IMR-90 (cell line): ENCODE measurements at regions not wholly inside any gene's neighbourhood (a gene's known extent, or its start where the extent isn't known, plus 50 kb on each side); places are given as distances from the start of the nearest gene placed in this dataset.

Experiments
- ATAC-seq: fragments of 200-7000 bp; cut with Tn5 transposase; 2 replicates; pipeline ENCODE4 v1.9.1; 2020; ENCODE audit warnings: low read depth, mild to moderate bottlenecking, moderate library complexity
- BruUV-seq: library from RNA; stranded (reverse); fragments of 400-500 nt; replicated peaks from 2 replicates; lab custom pipeline; 2021; lab: Mats Ljungman, UMichigan
- CTCF ChIA-PET: fragments of 300-600 bp; formaldehyde crosslinking; extraction: SDS; loops from one replicate; lab custom pipeline; 2021; ENCODE audit warnings: antibody characterized with exemption; lab: Yijun Ruan, JAX
- POLR2A ChIA-PET: fragments of 300-600 bp; sonication (Branson Sonifier 250); formaldehyde crosslinking; loops from one replicate; lab custom pipeline; 2022; ENCODE audit warnings: antibody characterized with exemption; ENCODE audit not compliant: unreplicated experiment; lab: Charles Lee
- DNase-seq: peaks from one replicate; pipeline ENCODE4 v3.0.0; 2013
- H2AFZ ChIP-seq: replicated peaks from 2 replicates; pipeline ENCODE3; 2013; ENCODE audit warnings: low read length, mild to moderate bottlenecking; ENCODE audit not compliant: poor library complexity
- H2AK5ac ChIP-seq: 2 replicates; pipeline ENCODE4 v1.6.1; 2013; ENCODE audit warnings: low read depth, low read length, inconsistent platforms
- H2AK9ac ChIP-seq: replicated peaks from 2 replicates; pipeline ENCODE3; 2013; ENCODE audit warnings: mild to moderate bottlenecking, low read depth, low read length, moderate library complexity; ENCODE audit not compliant: poor library complexity
- H2BK120ac ChIP-seq: 2 replicates; pipeline ENCODE4 v1.6.1; 2013; ENCODE audit warnings: low read depth, low read length, inconsistent platforms
- H2BK15ac ChIP-seq: 3 replicates; pipeline ENCODE4 v1.6.1; 2013; ENCODE audit warnings: low read depth, low read length, inconsistent platforms
- H2BK20ac ChIP-seq: 2 replicates; pipeline ENCODE4 v1.6.1; 2013; ENCODE audit warnings: low read depth, mild to moderate bottlenecking, inconsistent platforms, low read length, moderate library complexity
- H2BK5ac ChIP-seq: 2 replicates; pipeline ENCODE4 v1.6.1; 2013; ENCODE audit warnings: mild to moderate bottlenecking, low read depth, low read length, inconsistent platforms; ENCODE audit not compliant: poor library complexity, severe bottlenecking
- H3K14ac ChIP-seq: replicated peaks from 2 replicates; pipeline ENCODE4 v1.6.1; 2013; ENCODE audit warnings: low read depth, low read length, inconsistent platforms
- H3K18ac ChIP-seq: 2 replicates; pipeline ENCODE4 v1.6.1; 2013; ENCODE audit warnings: low read depth, low read length, control low read depth
- H3K23ac ChIP-seq: 2 replicates; pipeline ENCODE4 v1.6.1; 2013; ENCODE audit warnings: low read depth, low read length, inconsistent platforms
- H3K27ac ChIP-seq: 2 replicates; pipeline ENCODE4 v1.5.1; 2013; ENCODE audit warnings: mild to moderate bottlenecking, control low read depth, low read length; ENCODE audit not compliant: insufficient read depth
- H3K27me3 ChIP-seq: 2 replicates; pipeline ENCODE4 v1.6.1; 2013; ENCODE audit warnings: low read length; ENCODE audit not compliant: control insufficient read depth, insufficient read depth
- H3K36me3 ChIP-seq: 2 replicates; pipeline ENCODE4 v1.6.1; 2013; ENCODE audit warnings: low read length, mixed read lengths; ENCODE audit not compliant: control insufficient read depth, insufficient read depth
- H3K4ac ChIP-seq: 2 replicates; pipeline ENCODE4 v1.6.1; 2013; ENCODE audit warnings: low read depth, low read length, inconsistent platforms
- H3K4me1 ChIP-seq: 2 replicates; pipeline ENCODE4 v1.6.1; 2013; ENCODE audit warnings: low read length, mixed read lengths; ENCODE audit not compliant: control insufficient read depth, insufficient read depth
- H3K4me2 ChIP-seq: 2 replicates; pipeline ENCODE4 v1.6.1; 2013; ENCODE audit warnings: low read depth, mild to moderate bottlenecking, control low read depth, low read length, moderate library complexity
- H3K4me3 ChIP-seq: 2 replicates; pipeline ENCODE4 v1.5.1; 2013; ENCODE audit warnings: low read depth, mild to moderate bottlenecking, control low read depth, low read length, moderate library complexity; ENCODE audit not compliant: insufficient read depth
- H3K56ac ChIP-seq: 2 replicates; pipeline ENCODE4 v1.6.1; 2013; ENCODE audit warnings: low read length, inconsistent platforms; ENCODE audit not compliant: insufficient read depth; ENCODE audit errors: extremely low read depth
- H3K79me1 ChIP-seq, 2 experiments: 2 replicates each; pipeline ENCODE4 v1.6.1; 2013; ENCODE audit warnings: low read length in 2 of 2, inconsistent platforms in 1 of 2, low read depth in 1 of 2
- H3K9ac ChIP-seq: 2 replicates; pipeline ENCODE4 v1.6.1; 2013; ENCODE audit warnings: low read depth, low read length, control low read depth
- H3K9me1 ChIP-seq: 2 replicates; pipeline ENCODE4 v1.6.1; 2013; ENCODE audit warnings: low read length, inconsistent platforms; ENCODE audit not compliant: insufficient read depth
- H3K9me3 ChIP-seq: 2 replicates; pipeline ENCODE4 v1.6.1; 2013; ENCODE audit warnings: low read length; ENCODE audit not compliant: control insufficient read depth, insufficient read depth
- H4K20me1 ChIP-seq: 2 replicates; pipeline ENCODE4 v1.6.1; 2013; ENCODE audit warnings: low read length, inconsistent platforms; ENCODE audit not compliant: insufficient read depth
- H4K5ac ChIP-seq: 2 replicates; pipeline ENCODE4 v1.6.1; 2013; ENCODE audit warnings: mild to moderate bottlenecking, low read depth, low read length, control low read depth
- H4K8ac ChIP-seq, 2 experiments: 2 replicates each; pipeline ENCODE4 v1.6.1; 2013; ENCODE audit warnings: low read depth in 2 of 2, low read length in 2 of 2, control low read depth in 1 of 2, inconsistent platforms in 1 of 2
- H4K91ac ChIP-seq: 2 replicates; pipeline ENCODE4 v1.6.1; 2013; ENCODE audit warnings: low read depth, low read length, inconsistent platforms; ENCODE audit not compliant: insufficient read depth
- BHLHE40 ChIP-seq: fragments of 150-350 bp; IDR thresholded peaks from 2 replicates; pipeline ENCODE4 v1.6.1; 2016; ENCODE audit warnings: mild to moderate bottlenecking, low read depth, low read length
- CEBPB ChIP-seq: IDR thresholded peaks from 2 replicates; pipeline ENCODE4 v1.6.1; 2012; ENCODE audit warnings: low read depth, low read length, improper control_type of control experiment
- CHD1 ChIP-seq: IDR thresholded peaks from 2 replicates; pipeline ENCODE4 v1.6.1; 2012; ENCODE audit warnings: low read depth, low read length, improper control_type of control experiment
- MAFK ChIP-seq: IDR thresholded peaks from 2 replicates; pipeline ENCODE4 v1.6.1; 2012; ENCODE audit warnings: low read depth, low read length, improper control_type of control experiment
- MAZ ChIP-seq: IDR thresholded peaks from 2 replicates; pipeline ENCODE4 v1.6.1; 2012; ENCODE audit warnings: low read depth, mild to moderate bottlenecking, low read length, improper control_type of control experiment, moderate library complexity, borderline replicate concordance
- MXI1 ChIP-seq: IDR thresholded peaks from 2 replicates; pipeline ENCODE4 v1.6.1; 2012; ENCODE audit warnings: low read depth, mild to moderate bottlenecking, low read length, moderate library complexity, borderline replicate concordance
- NFE2L2 ChIP-seq: fragments of 150-350 bp; IDR thresholded peaks from 2 replicates; pipeline ENCODE4 v1.6.1; 2016; ENCODE audit warnings: low read depth, mild to moderate bottlenecking, low read length
- POLR2A ChIP-seq: IDR thresholded peaks from 2 replicates; pipeline ENCODE4 v1.6.1; 2012; ENCODE audit warnings: mild to moderate bottlenecking, low read depth, low read length
- RAD21 ChIP-seq: IDR thresholded peaks from 2 replicates; pipeline ENCODE4 v1.6.1; 2012; ENCODE audit warnings: low read length, improper control_type of control experiment
- RCOR1 ChIP-seq: IDR thresholded peaks from 2 replicates; pipeline ENCODE4 v1.6.1; 2012; ENCODE audit warnings: mild to moderate bottlenecking, low read length, improper control_type of control experiment; ENCODE audit not compliant: insufficient replicate concordance
- RFX5 ChIP-seq: IDR thresholded peaks from 2 replicates; pipeline ENCODE4 v1.8.0; 2012; ENCODE audit warnings: low read depth, mild to moderate bottlenecking, low read length, moderate library complexity
- SMC3 ChIP-seq: fragments of 150-350 bp; IDR thresholded peaks from 2 replicates; pipeline ENCODE4 v1.6.1; 2016; ENCODE audit warnings: low read depth, mild to moderate bottlenecking, antibody characterized with exemption, low read length, moderate library complexity
- WGBS, 2 experiments: methylation state at CpG; one replicate each; pipeline versions ENCODE4 v1.1.5 to v1.1.7; 2013; ENCODE audit warnings: missing lambda C conversion rate in 2 of 2; ENCODE audit not compliant: insufficient read length in 1 of 2; ENCODE audit errors: extremely low coverage in 2 of 2; 5-methylcytosine and 5-hydroxymethylcytosine counted together
- dilution Hi-C: fragments of 300-500 bp; cut with HindIII; formaldehyde crosslinking; loops from one replicate; pipeline ENCODE4 v1.14.3; 2018; ENCODE audit warnings: low sequenced_read_pairs; ENCODE audit not compliant: unreplicated experiment
- in situ Hi-C: fragments of 300-500 bp; cut with MboI; formaldehyde crosslinking; loops from 3 replicates; pipeline ENCODE4 v1.14.3; 2019; ENCODE audit warnings: low sequenced_read_pairs, inconsistent platforms, mixed read lengths
- intact Hi-C: fragments of 100-400 bp; cut with micrococcal nuclease; formaldehyde crosslinking; loops from 2 replicates; pipeline ENCODE4 v1.10.0; 2022
- TF ChIP-seq, protein P1 (sequence below): conservative IDR thresholded peaks from 2 replicates; pipeline ENCODE4 v1.5.1; 2012; ENCODE audit warnings: mild to moderate bottlenecking, low read depth, low read length, improper control_type of control experiment
- TF ChIP-seq, protein P2 (sequence below): fragments of 150-350 bp; IDR thresholded peaks from 2 replicates; pipeline ENCODE4 v1.6.1; 2017; ENCODE audit warnings: mild to moderate bottlenecking, antibody characterized with exemption, low read length, low read depth
- TF ChIP-seq, protein P3 (sequence below): fragments of 150-350 bp; IDR thresholded peaks from 2 replicates; pipeline ENCODE4 v1.6.1; 2016; ENCODE audit warnings: low read depth, mild to moderate bottlenecking, low read length, moderate library complexity, borderline replicate concordance

DNA sequence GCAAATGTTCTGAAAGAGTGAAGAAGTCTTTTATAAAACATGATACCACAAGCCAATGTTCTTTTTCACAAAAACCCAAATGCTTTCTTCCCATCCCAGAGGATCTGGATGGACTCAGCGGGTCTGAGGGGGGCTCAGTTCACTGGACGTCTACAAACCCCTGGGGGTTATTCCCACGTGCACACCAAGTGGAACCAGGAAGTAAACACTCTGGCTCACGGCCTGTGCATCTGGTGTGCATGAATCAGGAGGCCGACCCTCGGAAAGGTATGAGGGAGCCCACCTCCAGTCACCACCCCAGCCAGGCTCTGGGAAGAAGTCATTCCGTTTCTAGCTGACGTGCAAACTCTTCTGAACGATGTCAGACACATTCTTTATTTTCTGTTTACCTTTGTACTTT lies 252.2 kb downstream of the DLL1 start:
- POLR2A ChIA-PET, result no interaction called here
- Histone ChIP-seq H2AFZ (no peak overlapping the region), H2BK20ac (no peak overlapping the region), H3K27ac (no peak overlapping the region), H4K5ac (no peak overlapping the region), H4K20me1 (no peaks in the 10 kb centered on the region), H3K23ac (no peak overlapping the region), H3K4me3 (no peak overlapping the region), H2BK120ac (no peak overlapping the region), H3K4ac (no peak overlapping the region), H3K27me3 (no peaks in the 10 kb centered on the region), H3K56ac (no peak overlapping the region), H3K36me3 (no peaks in the 10 kb centered on the region), H2AK9ac (no peak overlapping the region), H4K91ac (no peak overlapping the region), H3K9me3 (peaks cover 42% of the 10 kb centered on the region), H2BK5ac (no peak overlapping the region), H3K9ac (no peak overlapping the region), H2AK5ac (no peak overlapping the region), H3K79me1 (no peaks in the 10 kb centered on the region), H3K4me1 (no peaks in the 10 kb centered on the region), H3K9me1 (no peaks in the 10 kb centered on the region), H3K14ac (no peak overlapping the region), H4K8ac (no peak overlapping the region), H3K18ac (no peak overlapping the region), H3K4me2 (no peak overlapping the region), H2BK15ac (no peak overlapping the region)
- no CpG with 5 or more reads among the region's 9 CpGs for WGBS, 2 experiments
- DNase-seq (no peak), ATAC-seq (no peak)
- no TSS peak for BruUV-seq
- TF ChIP-seq NFE2L2 (no peak), SMC3 (no peak), RCOR1 (no peak), MAFK (no peak), MAZ (no peak), POLR2A (no peak), CEBPB (no peak), RAD21 (no peak), BHLHE40 (no peak), RFX5 (no peak), CHD1 (no peak), MXI1 (no peak)
- TF ChIP-seq, protein P1, sequence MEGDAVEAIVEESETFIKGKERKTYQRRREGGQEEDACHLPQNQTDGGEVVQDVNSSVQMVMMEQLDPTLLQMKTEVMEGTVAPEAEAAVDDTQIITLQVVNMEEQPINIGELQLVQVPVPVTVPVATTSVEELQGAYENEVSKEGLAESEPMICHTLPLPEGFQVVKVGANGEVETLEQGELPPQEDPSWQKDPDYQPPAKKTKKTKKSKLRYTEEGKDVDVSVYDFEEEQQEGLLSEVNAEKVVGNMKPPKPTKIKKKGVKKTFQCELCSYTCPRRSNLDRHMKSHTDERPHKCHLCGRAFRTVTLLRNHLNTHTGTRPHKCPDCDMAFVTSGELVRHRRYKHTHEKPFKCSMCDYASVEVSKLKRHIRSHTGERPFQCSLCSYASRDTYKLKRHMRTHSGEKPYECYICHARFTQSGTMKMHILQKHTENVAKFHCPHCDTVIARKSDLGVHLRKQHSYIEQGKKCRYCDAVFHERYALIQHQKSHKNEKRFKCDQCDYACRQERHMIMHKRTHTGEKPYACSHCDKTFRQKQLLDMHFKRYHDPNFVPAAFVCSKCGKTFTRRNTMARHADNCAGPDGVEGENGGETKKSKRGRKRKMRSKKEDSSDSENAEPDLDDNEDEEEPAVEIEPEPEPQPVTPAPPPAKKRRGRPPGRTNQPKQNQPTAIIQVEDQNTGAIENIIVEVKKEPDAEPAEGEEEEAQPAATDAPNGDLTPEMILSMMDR, result no peak
- TF ChIP-seq, protein P2, sequence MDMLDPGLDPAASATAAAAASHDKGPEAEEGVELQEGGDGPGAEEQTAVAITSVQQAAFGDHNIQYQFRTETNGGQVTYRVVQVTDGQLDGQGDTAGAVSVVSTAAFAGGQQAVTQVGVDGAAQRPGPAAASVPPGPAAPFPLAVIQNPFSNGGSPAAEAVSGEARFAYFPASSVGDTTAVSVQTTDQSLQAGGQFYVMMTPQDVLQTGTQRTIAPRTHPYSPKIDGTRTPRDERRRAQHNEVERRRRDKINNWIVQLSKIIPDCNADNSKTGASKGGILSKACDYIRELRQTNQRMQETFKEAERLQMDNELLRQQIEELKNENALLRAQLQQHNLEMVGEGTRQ, result no peak
- TF ChIP-seq, protein P3, sequence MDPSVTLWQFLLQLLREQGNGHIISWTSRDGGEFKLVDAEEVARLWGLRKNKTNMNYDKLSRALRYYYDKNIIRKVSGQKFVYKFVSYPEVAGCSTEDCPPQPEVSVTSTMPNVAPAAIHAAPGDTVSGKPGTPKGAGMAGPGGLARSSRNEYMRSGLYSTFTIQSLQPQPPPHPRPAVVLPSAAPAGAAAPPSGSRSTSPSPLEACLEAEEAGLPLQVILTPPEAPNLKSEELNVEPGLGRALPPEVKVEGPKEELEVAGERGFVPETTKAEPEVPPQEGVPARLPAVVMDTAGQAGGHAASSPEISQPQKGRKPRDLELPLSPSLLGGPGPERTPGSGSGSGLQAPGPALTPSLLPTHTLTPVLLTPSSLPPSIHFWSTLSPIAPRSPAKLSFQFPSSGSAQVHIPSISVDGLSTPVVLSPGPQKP, result no peak
- intact Hi-C loops, result no loop called here
- dilution Hi-C loops, result no loop called here
- CTCF ChIA-PET, result no interaction called here
- in situ Hi-C loops, result no loop called here
